IPS-20b (cell line): ENCODE measurements at regions not wholly inside any gene's neighbourhood (a gene's known extent, or its start where the extent isn't known, plus 50 kb on each side); places are given as distances from the start of the nearest gene placed in this dataset.
"Not testable (repeated sequence)": the region's sequence is repeated elsewhere in the genome, so short reads cannot be mapped to it uniquely, and the experiment has no call there.

ENCODE experiments used
- H3K27ac ChIP-seq: one replicate; pipeline ENCODE4 v1.5.1; 2013; ENCODE audit warnings: low read length
- H3K27me3 ChIP-seq: 2 replicates; pipeline ENCODE4 v1.6.1; 2013; ENCODE audit warnings: mild to moderate bottlenecking, low read length, inconsistent platforms; ENCODE audit not compliant: insufficient read depth
- H3K36me3 ChIP-seq: 2 replicates; pipeline ENCODE4 v1.6.1; 2013; ENCODE audit warnings: low read depth, mild to moderate bottlenecking, inconsistent platforms, low read length, moderate library complexity; ENCODE audit not compliant: insufficient read depth
- H3K4me1 ChIP-seq: 2 replicates; pipeline ENCODE4 v1.6.1; 2013; ENCODE audit warnings: mild to moderate bottlenecking, control low read depth, inconsistent platforms, low read length, moderate library complexity; ENCODE audit not compliant: insufficient read depth
- H3K4me3 ChIP-seq: 2 replicates; pipeline ENCODE4 v1.5.1; 2013; ENCODE audit warnings: mild to moderate bottlenecking, low read length, inconsistent platforms
- H3K9ac ChIP-seq: 2 replicates; pipeline ENCODE4 v1.6.1; 2013; ENCODE audit warnings: low read depth, mild to moderate bottlenecking, inconsistent platforms, low read length, moderate library complexity
- H3K9me3 ChIP-seq: 2 replicates; pipeline ENCODE4 v1.6.1; 2013; ENCODE audit warnings: mild to moderate bottlenecking, low read depth, low read length, inconsistent platforms; ENCODE audit not compliant: insufficient read depth

GRCh38 chr1:120465900-120466299 lies 51.1 kb downstream of the NBPF8 start:
- not testable (repeated sequence) for H3K27me3 ChIP-seq, H3K9ac ChIP-seq, H3K9me3 ChIP-seq, H3K36me3 ChIP-seq, H3K4me3 ChIP-seq, H3K4me1 ChIP-seq, H3K27ac ChIP-seq

- H3K27ac ChIP-seq, H3K9ac ChIP-seq, H3K4me1 ChIP-seq, H3K9me3 ChIP-seq, H3K27me3 ChIP-seq, H3K36me3 ChIP-seq, H3K4me3 ChIP-seq: not testable (repeated sequence)
Measured at GRCh38 chr1:120477663-120478062, 62.8 kb downstream of the NBPF8 start.

- H3K4me1 ChIP-seq, H3K36me3 ChIP-seq, H3K9me3 ChIP-seq: not testable (repeated sequence)
Measured at GRCh38 chr1:120478400-120478799, 63.6 kb downstream of the NBPF8 start.

GRCh38 chr1:120487542-120487941 lies 72.7 kb downstream of the NBPF8 start:
- not testable (repeated sequence) for H3K4me3 ChIP-seq, H3K27ac ChIP-seq, H3K4me1 ChIP-seq, H3K27me3 ChIP-seq, H3K9me3 ChIP-seq, H3K9ac ChIP-seq, H3K36me3 ChIP-seq

More at GRCh38 chr1:120478400-120478799, 63.6 kb downstream of the NBPF8 start:
- H3K4me3 ChIP-seq, H3K27ac ChIP-seq, H3K9ac ChIP-seq, H3K27me3 ChIP-seq: not testable (repeated sequence)

GRCh38 chr1:120489217-120489616 lies 74.4 kb downstream of the NBPF8 start:
- not testable (repeated sequence) for H3K9me3 ChIP-seq, H3K27ac ChIP-seq, H3K27me3 ChIP-seq, H3K4me1 ChIP-seq, H3K9ac ChIP-seq, H3K4me3 ChIP-seq, H3K36me3 ChIP-seq

GRCh38 chr1:120497145-120497544 lies 82.3 kb downstream of the NBPF8 start:
- H3K4me3 ChIP-seq, H3K36me3 ChIP-seq, H3K27ac ChIP-seq, H3K9me3 ChIP-seq, H3K9ac ChIP-seq, H3K4me1 ChIP-seq, H3K27me3 ChIP-seq: not testable (repeated sequence)

- not testable (repeated sequence) for H3K27ac ChIP-seq, H3K27me3 ChIP-seq, H3K4me3 ChIP-seq, H3K9ac ChIP-seq, H3K9me3 ChIP-seq, H3K4me1 ChIP-seq, H3K36me3 ChIP-seq
Measured at GRCh38 chr1:120503284-120503683, 88.4 kb downstream of the NBPF8 start.

- H3K4me3 ChIP-seq, H3K27me3 ChIP-seq, H3K36me3 ChIP-seq, H3K27ac ChIP-seq, H3K9me3 ChIP-seq, H3K9ac ChIP-seq, H3K4me1 ChIP-seq: not testable (repeated sequence)
Measured at GRCh38 chr1:120506352-120506751, 91.5 kb downstream of the NBPF8 start.

GRCh38 chr1:120508351-120508750 lies 93.5 kb downstream of the NBPF8 start:
- H3K9ac ChIP-seq, H3K9me3 ChIP-seq, H3K36me3 ChIP-seq, H3K4me3 ChIP-seq, H3K27me3 ChIP-seq, H3K4me1 ChIP-seq, H3K27ac ChIP-seq: not testable (repeated sequence)

- H3K9ac ChIP-seq, H3K36me3 ChIP-seq, H3K9me3 ChIP-seq, H3K27me3 ChIP-seq, H3K4me3 ChIP-seq, H3K27ac ChIP-seq, H3K4me1 ChIP-seq: not testable (repeated sequence)
Measured at GRCh38 chr1:120509258-120509657, 94.4 kb downstream of the NBPF8 start.

GRCh38 chr1:120513099-120513498 lies 98.3 kb downstream of the NBPF8 start:
- not testable (repeated sequence) for H3K27me3 ChIP-seq, H3K27ac ChIP-seq, H3K4me1 ChIP-seq

GRCh38 chr1:120513531-120513930 lies 98.7 kb downstream of the NBPF8 start:
- not testable (repeated sequence) for H3K9me3 ChIP-seq

More at GRCh38 chr1:120513099-120513498, 98.3 kb downstream of the NBPF8 start:
- H3K9ac ChIP-seq, H3K4me3 ChIP-seq, H3K9me3 ChIP-seq, H3K36me3 ChIP-seq: not testable (repeated sequence)

GRCh38 chr1:120519196-120519595 lies 104.4 kb downstream of the NBPF8 start:
- not testable (repeated sequence) for H3K27ac ChIP-seq, H3K27me3 ChIP-seq, H3K9ac ChIP-seq, H3K9me3 ChIP-seq, H3K4me1 ChIP-seq, H3K4me3 ChIP-seq, H3K36me3 ChIP-seq

More at GRCh38 chr1:120513531-120513930, 98.7 kb downstream of the NBPF8 start:
- H3K9ac ChIP-seq, H3K36me3 ChIP-seq, H3K27me3 ChIP-seq, H3K4me3 ChIP-seq, H3K27ac ChIP-seq, H3K4me1 ChIP-seq: not testable (repeated sequence)
